ENCODE measurements at regions not wholly inside any gene's neighbourhood (a gene's known extent, or its start where the extent isn't known, plus 50 kb on each side); places are given as distances from the start of the nearest gene placed in this dataset.

DNA sequence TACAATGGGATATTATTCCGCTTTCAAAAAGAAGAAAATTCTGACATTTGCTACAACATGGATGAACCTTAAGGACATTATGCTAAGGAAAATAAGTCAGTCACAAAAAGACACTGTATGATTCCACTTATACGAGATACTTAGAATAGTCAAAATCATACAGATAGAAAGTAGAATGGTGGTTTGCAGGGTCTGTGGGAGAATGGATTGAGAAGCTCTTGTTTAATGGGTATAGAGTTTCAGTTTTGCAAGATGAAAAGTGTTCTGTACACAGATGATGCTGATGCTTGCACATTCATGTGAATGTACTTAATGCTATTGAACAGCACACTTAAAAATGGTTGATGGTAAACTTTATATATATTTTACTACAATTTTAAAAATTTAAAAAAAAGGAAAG is 2050.7 kb upstream of the WWC1 start:
- TF ChIP-seq, protein P1, sequence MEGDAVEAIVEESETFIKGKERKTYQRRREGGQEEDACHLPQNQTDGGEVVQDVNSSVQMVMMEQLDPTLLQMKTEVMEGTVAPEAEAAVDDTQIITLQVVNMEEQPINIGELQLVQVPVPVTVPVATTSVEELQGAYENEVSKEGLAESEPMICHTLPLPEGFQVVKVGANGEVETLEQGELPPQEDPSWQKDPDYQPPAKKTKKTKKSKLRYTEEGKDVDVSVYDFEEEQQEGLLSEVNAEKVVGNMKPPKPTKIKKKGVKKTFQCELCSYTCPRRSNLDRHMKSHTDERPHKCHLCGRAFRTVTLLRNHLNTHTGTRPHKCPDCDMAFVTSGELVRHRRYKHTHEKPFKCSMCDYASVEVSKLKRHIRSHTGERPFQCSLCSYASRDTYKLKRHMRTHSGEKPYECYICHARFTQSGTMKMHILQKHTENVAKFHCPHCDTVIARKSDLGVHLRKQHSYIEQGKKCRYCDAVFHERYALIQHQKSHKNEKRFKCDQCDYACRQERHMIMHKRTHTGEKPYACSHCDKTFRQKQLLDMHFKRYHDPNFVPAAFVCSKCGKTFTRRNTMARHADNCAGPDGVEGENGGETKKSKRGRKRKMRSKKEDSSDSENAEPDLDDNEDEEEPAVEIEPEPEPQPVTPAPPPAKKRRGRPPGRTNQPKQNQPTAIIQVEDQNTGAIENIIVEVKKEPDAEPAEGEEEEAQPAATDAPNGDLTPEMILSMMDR (IDR thresholded peaks at IDR 0.05; ENCODE audit: low read depth, low read length, missing input control) = no peak
- TF ChIP-seq, protein P2, sequence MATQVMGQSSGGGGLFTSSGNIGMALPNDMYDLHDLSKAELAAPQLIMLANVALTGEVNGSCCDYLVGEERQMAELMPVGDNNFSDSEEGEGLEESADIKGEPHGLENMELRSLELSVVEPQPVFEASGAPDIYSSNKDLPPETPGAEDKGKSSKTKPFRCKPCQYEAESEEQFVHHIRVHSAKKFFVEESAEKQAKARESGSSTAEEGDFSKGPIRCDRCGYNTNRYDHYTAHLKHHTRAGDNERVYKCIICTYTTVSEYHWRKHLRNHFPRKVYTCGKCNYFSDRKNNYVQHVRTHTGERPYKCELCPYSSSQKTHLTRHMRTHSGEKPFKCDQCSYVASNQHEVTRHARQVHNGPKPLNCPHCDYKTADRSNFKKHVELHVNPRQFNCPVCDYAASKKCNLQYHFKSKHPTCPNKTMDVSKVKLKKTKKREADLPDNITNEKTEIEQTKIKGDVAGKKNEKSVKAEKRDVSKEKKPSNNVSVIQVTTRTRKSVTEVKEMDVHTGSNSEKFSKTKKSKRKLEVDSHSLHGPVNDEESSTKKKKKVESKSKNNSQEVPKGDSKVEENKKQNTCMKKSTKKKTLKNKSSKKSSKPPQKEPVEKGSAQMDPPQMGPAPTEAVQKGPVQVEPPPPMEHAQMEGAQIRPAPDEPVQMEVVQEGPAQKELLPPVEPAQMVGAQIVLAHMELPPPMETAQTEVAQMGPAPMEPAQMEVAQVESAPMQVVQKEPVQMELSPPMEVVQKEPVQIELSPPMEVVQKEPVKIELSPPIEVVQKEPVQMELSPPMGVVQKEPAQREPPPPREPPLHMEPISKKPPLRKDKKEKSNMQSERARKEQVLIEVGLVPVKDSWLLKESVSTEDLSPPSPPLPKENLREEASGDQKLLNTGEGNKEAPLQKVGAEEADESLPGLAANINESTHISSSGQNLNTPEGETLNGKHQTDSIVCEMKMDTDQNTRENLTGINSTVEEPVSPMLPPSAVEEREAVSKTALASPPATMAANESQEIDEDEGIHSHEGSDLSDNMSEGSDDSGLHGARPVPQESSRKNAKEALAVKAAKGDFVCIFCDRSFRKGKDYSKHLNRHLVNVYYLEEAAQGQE (IDR thresholded peaks at IDR 0.05) = no peak
- TF ChIP-seq, protein P3, sequence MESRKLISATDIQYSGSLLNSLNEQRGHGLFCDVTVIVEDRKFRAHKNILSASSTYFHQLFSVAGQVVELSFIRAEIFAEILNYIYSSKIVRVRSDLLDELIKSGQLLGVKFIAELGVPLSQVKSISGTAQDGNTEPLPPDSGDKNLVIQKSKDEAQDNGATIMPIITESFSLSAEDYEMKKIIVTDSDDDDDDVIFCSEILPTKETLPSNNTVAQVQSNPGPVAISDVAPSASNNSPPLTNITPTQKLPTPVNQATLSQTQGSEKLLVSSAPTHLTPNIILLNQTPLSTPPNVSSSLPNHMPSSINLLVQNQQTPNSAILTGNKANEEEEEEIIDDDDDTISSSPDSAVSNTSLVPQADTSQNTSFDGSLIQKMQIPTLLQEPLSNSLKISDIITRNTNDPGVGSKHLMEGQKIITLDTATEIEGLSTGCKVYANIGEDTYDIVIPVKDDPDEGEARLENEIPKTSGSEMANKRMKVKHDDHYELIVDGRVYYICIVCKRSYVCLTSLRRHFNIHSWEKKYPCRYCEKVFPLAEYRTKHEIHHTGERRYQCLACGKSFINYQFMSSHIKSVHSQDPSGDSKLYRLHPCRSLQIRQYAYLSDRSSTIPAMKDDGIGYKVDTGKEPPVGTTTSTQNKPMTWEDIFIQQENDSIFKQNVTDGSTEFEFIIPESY (IDR thresholded peaks at IDR 0.05) = no peak
- no peak for TF ChIP-seq YY1 (IDR thresholded peaks at IDR 0.05)
- TF ChIP-seq HNF4G (IDR thresholded peaks at IDR 0.05) = no peak

All from liver (tissue), 3 donors.